ENCODE measurements at regions not wholly inside any gene's neighbourhood (a gene's known extent, or its start where the extent isn't known, plus 50 kb on each side); places are given as distances from the start of the nearest gene placed in this dataset.

DNA sequence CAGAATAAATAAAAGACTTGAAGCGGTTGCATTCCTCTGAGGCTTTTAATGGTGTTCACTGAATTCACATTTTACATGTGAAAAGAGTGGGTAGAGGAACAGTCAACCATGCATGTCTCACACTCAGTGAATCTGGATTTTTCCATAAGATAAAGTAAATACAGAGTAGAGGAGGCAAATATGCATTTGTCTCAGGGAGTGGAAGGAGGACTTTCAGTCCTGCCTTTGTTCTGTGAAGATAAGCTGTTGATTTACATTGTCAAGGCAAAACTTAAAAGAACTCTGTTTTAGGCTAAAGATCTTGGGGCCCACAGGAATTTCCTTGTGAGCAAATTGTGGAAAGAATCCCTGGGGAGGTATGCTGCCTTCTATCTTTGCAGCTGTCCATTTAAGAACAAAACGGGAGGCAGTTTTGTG lies 825.3 kb upstream of the MBL2 start:
- H3K18ac ChIP-seq (ENCODE audit: low read length) = no peak overlapping the region
- no peak overlapping the region for H2AK5ac ChIP-seq (ENCODE audit: low read depth, low read length)
- H2BK5ac ChIP-seq (ENCODE audit: low read length) = no peak overlapping the region
- peak; percentile 20 for DNase-seq (ENCODE audit: low spot score)
- no peaks in the 10 kb centered on the region for H3K27me3 ChIP-seq (ENCODE audit: control insufficient read depth in 3 of 3, insufficient read depth in 3 of 3, low read depth in 1 of 3, low read length in 3 of 3)
- no peak overlapping the region for H3K4me3 ChIP-seq (ENCODE audit: low read length in 2 of 2)
- peak overlapping the region; percentile 93 for H3K27ac ChIP-seq (replicated peaks; ENCODE audit: low read length)
- H3K9ac ChIP-seq (ENCODE audit: low read depth, low read length, poor library complexity) = no peak overlapping the region
- peaks cover 1 to 28% of the 10 kb centered on the region in 2 donors for H3K4me1 ChIP-seq (ENCODE audit: control insufficient read depth in 2 of 2, insufficient read depth in 1 of 2, low read depth in 1 of 2, low read length in 2 of 2)
- H4K91ac ChIP-seq (ENCODE audit: low read depth, low read length, poor library complexity) = no peak overlapping the region
- H3K36me3 ChIP-seq (replicated peaks in 1 of 2; ENCODE audit: control insufficient read depth in 2 of 2, insufficient read depth in 2 of 2, low read length in 2 of 2) = no peaks in the 10 kb centered on the region
- no peaks in the 10 kb centered on the region for H3K79me1 ChIP-seq (ENCODE audit: low read depth, low read length)
- no peak overlapping the region for H2BK120ac ChIP-seq (ENCODE audit: low read depth, low read length)
- no peak overlapping the region for H2BK12ac ChIP-seq (ENCODE audit: low read length)
- no peak overlapping the region for H3K4ac ChIP-seq (ENCODE audit: low read length)
- no peak overlapping the region for H3K4me2 ChIP-seq (ENCODE audit: insufficient read depth, low read length, poor library complexity, severe bottlenecking)
- no peak overlapping the region for H2BK15ac ChIP-seq (ENCODE audit: low read length)
- no CpG with 5 or more reads among the region's 2 CpGs for WGBS, 2 donors (ENCODE audit: extremely low coverage in 2 of 2, insufficient read length in 2 of 2, insufficient replicate concordance in 1 of 2)
- H4K8ac ChIP-seq (ENCODE audit: low read depth, low read length) = no peak overlapping the region
- H3K14ac ChIP-seq (ENCODE audit: low read length) = no peak overlapping the region
- H2AFZ ChIP-seq (ENCODE audit: low read length) = peak overlapping the region; percentile 58
- peaks cover 0 to 12% of the 10 kb centered on the region in 2 donors for H3K9me3 ChIP-seq (replicated peaks in 1 of 2; ENCODE audit: control insufficient read depth in 2 of 2, insufficient read depth in 1 of 2, low read depth in 1 of 2, low read length in 2 of 2)
- H3K23ac ChIP-seq (ENCODE audit: low read depth, low read length, poor library complexity) = no peak overlapping the region

DNA sequence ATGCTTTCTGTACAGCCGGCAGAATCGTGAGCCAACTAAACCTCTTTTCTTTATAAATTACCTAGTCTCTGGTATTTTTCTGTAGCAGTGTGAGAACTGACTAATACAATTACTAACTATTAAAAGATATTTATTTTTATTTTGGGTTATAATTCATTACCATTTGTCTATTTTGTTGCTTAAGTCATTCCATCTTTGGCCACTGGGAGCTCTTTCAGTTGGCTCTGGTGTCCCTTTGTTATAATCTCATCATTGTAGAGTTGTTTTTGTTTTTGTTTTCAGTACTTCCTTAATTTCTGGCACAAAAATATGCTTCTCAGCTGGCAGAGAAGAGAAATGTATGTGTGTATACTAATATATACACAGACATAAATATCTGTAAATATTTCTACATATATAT lies 807.9 kb upstream of the MBL2 start:
- Histone ChIP-seq H3K4me3 (ENCODE audit: low read length in 2 of 2) (no peak overlapping the region), H4K8ac (ENCODE audit: low read depth, low read length) (no peak overlapping the region), H3K4me1 (ENCODE audit: control insufficient read depth in 2 of 2, insufficient read depth in 1 of 2, low read depth in 1 of 2, low read length in 2 of 2) (no peaks in the 10 kb centered on the region), H3K9ac (ENCODE audit: low read depth, low read length, poor library complexity) (no peak overlapping the region), H4K91ac (ENCODE audit: low read depth, low read length, poor library complexity) (no peak overlapping the region), H3K4me2 (ENCODE audit: insufficient read depth, low read length, poor library complexity, severe bottlenecking) (no peak overlapping the region), H3K27ac (replicated peaks; ENCODE audit: low read length) (no peak overlapping the region), H2AFZ (ENCODE audit: low read length) (no peak overlapping the region), H3K79me1 (ENCODE audit: low read depth, low read length) (no peaks in the 10 kb centered on the region), H3K4ac (ENCODE audit: low read length) (no peak overlapping the region), H2AK5ac (ENCODE audit: low read depth, low read length) (no peak overlapping the region), H3K14ac (ENCODE audit: low read length) (no peak overlapping the region), H3K23ac (ENCODE audit: low read depth, low read length, poor library complexity) (no peak overlapping the region), H3K9me3 (replicated peaks in 1 of 2; ENCODE audit: control insufficient read depth in 2 of 2, insufficient read depth in 1 of 2, low read depth in 1 of 2, low read length in 2 of 2) (peaks cover 0 to 3% of the 10 kb centered on the region in 2 donors), H2BK15ac (ENCODE audit: low read length) (no peak overlapping the region), H2BK120ac (ENCODE audit: low read depth, low read length) (no peak overlapping the region), H2BK12ac (ENCODE audit: low read length) (peak overlapping the region; percentile 58), H3K18ac (ENCODE audit: low read length) (no peak overlapping the region), H2BK5ac (ENCODE audit: low read length) (no peak overlapping the region), H3K36me3 (replicated peaks in 1 of 2; ENCODE audit: control insufficient read depth in 2 of 2, insufficient read depth in 2 of 2, low read length in 2 of 2) (no peaks in the 10 kb centered on the region), H3K27me3 (ENCODE audit: control insufficient read depth in 3 of 3, insufficient read depth in 3 of 3, low read depth in 1 of 3, low read length in 3 of 3) (no peaks in the 10 kb centered on the region)
- no CpG with 5 or more reads among the region's 2 CpGs for WGBS, 2 donors (ENCODE audit: extremely low coverage in 2 of 2, insufficient read length in 2 of 2, insufficient replicate concordance in 1 of 2)
- DNase-seq (ENCODE audit: low spot score) = no peak

- Histone ChIP-seq H3K4me2 (ENCODE audit: insufficient read depth, low read length, poor library complexity, severe bottlenecking) (no peak overlapping the region), H3K4me3 (ENCODE audit: low read length in 2 of 2) (no peak overlapping the region), H3K14ac (ENCODE audit: low read length) (no peak overlapping the region), H3K9ac (ENCODE audit: low read depth, low read length, poor library complexity) (no peak overlapping the region), H2AK5ac (ENCODE audit: low read depth, low read length) (no peak overlapping the region), H3K18ac (ENCODE audit: low read length) (no peak overlapping the region), H3K4ac (ENCODE audit: low read length) (no peak overlapping the region), H2BK120ac (ENCODE audit: low read depth, low read length) (no peak overlapping the region), H4K8ac (ENCODE audit: low read depth, low read length) (no peak overlapping the region), H3K27ac (replicated peaks; ENCODE audit: low read length) (no peak overlapping the region), H2BK15ac (ENCODE audit: low read length) (no peak overlapping the region), H3K36me3 (replicated peaks in 1 of 2; ENCODE audit: control insufficient read depth in 2 of 2, insufficient read depth in 2 of 2, low read length in 2 of 2) (no peaks in the 10 kb centered on the region), H3K4me1 (ENCODE audit: control insufficient read depth in 2 of 2, insufficient read depth in 1 of 2, low read depth in 1 of 2, low read length in 2 of 2) (no peaks in the 10 kb centered on the region), H4K91ac (ENCODE audit: low read depth, low read length, poor library complexity) (no peak overlapping the region), H2BK12ac (ENCODE audit: low read length) (no peak overlapping the region), H2BK5ac (ENCODE audit: low read length) (no peak overlapping the region), H3K9me3 (replicated peaks in 1 of 2; ENCODE audit: control insufficient read depth in 2 of 2, insufficient read depth in 1 of 2, low read depth in 1 of 2, low read length in 2 of 2) (peaks cover 0 to 3% of the 10 kb centered on the region in 2 donors), H3K23ac (ENCODE audit: low read depth, low read length, poor library complexity) (no peak overlapping the region), H3K27me3 (ENCODE audit: control insufficient read depth in 3 of 3, insufficient read depth in 3 of 3, low read depth in 1 of 3, low read length in 3 of 3) (no peaks in the 10 kb centered on the region), H2AFZ (ENCODE audit: low read length) (no peak overlapping the region), H3K79me1 (ENCODE audit: low read depth, low read length) (no peaks in the 10 kb centered on the region)
- no peak for DNase-seq (ENCODE audit: low spot score)
- WGBS, 2 donors (ENCODE audit: extremely low coverage in 2 of 2, insufficient read length in 2 of 2, insufficient replicate concordance in 1 of 2) = no CpG with 5 or more reads among the region's 1 CpG
These were observed 807.2 kb upstream of the MBL2 start for GRCh38 chr10:53579773-53580172.

DNA sequence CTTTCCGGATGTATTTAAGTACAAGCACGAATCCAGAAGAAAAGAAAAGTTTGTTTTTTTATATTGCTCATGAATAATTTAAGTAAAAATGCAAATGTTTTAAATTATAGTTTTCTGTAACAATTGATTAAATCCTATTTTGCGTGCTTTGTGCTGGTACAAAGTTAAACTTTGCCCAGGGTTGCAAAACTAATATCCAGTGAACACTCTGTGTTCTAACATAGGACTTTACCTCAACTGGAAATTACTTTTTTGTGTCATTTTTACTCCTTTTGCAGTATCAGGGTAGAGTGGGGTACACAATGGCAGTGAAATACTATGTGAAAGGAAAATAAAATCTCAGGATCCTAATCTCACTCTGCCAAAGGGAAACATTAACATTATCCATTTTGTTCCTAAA lies 801.4 kb upstream of the MBL2 start:
- no peak for DNase-seq (ENCODE audit: low spot score)
- Histone ChIP-seq H3K18ac (ENCODE audit: low read length) (no peak overlapping the region), H2BK12ac (ENCODE audit: low read length) (no peak overlapping the region), H3K4me1 (ENCODE audit: control insufficient read depth in 2 of 2, insufficient read depth in 1 of 2, low read depth in 1 of 2, low read length in 2 of 2) (no peaks in the 10 kb centered on the region), H3K4me3 (ENCODE audit: low read length in 2 of 2) (no peak overlapping the region), H3K4me2 (ENCODE audit: insufficient read depth, low read length, poor library complexity, severe bottlenecking) (no peak overlapping the region), H3K27me3 (ENCODE audit: control insufficient read depth in 3 of 3, insufficient read depth in 3 of 3, low read depth in 1 of 3, low read length in 3 of 3) (no peaks in the 10 kb centered on the region), H3K79me1 (ENCODE audit: low read depth, low read length) (no peaks in the 10 kb centered on the region), H3K4ac (ENCODE audit: low read length) (no peak overlapping the region), H4K91ac (ENCODE audit: low read depth, low read length, poor library complexity) (no peak overlapping the region), H3K14ac (ENCODE audit: low read length) (no peak overlapping the region), H3K36me3 (replicated peaks in 1 of 2; ENCODE audit: control insufficient read depth in 2 of 2, insufficient read depth in 2 of 2, low read length in 2 of 2) (no peaks in the 10 kb centered on the region), H3K9ac (ENCODE audit: low read depth, low read length, poor library complexity) (no peak overlapping the region), H4K8ac (ENCODE audit: low read depth, low read length) (no peak overlapping the region), H2AK5ac (ENCODE audit: low read depth, low read length) (no peak overlapping the region), H2BK120ac (ENCODE audit: low read depth, low read length) (no peak overlapping the region), H3K27ac (replicated peaks; ENCODE audit: low read length) (no peak overlapping the region), H2BK15ac (ENCODE audit: low read length) (no peak overlapping the region), H2AFZ (ENCODE audit: low read length) (peak overlapping the region; percentile 33), H2BK5ac (ENCODE audit: low read length) (no peak overlapping the region), H3K23ac (ENCODE audit: low read depth, low read length, poor library complexity) (no peak overlapping the region), H3K9me3 (replicated peaks in 1 of 2; ENCODE audit: control insufficient read depth in 2 of 2, insufficient read depth in 1 of 2, low read depth in 1 of 2, low read length in 2 of 2) (no peaks in the 10 kb centered on the region)
- WGBS, 2 donors (ENCODE audit: extremely low coverage in 2 of 2, insufficient read length in 2 of 2, insufficient replicate concordance in 1 of 2) = no CpG with 5 or more reads among the region's 3 CpGs
